Posterior vena cava (tissue), 2 donors: ENCODE measurements at regions not wholly inside any gene's neighbourhood (a gene's known extent, or its start where the extent isn't known, plus 50 kb on each side); places are given as distances from the start of the nearest gene placed in this dataset.

Experiments
- DNase-seq: peaks from one replicate; pipeline ENCODE4 v3.0.0-alpha.2; 2020; ENCODE audit warnings: low spot score
- intact Hi-C, 2 donors: fragments of 100-400 bp; cut with DNase I; formaldehyde crosslinking; loops; one replicate each; pipeline versions ENCODE4 v1.14.1 to v1.14.2; 2022 to 2023
- donor health status: DM: yes; HTN: yes; CAD: no.
- donor health status: DM: yes; HTN: yes; CAD: no.

DNA sequence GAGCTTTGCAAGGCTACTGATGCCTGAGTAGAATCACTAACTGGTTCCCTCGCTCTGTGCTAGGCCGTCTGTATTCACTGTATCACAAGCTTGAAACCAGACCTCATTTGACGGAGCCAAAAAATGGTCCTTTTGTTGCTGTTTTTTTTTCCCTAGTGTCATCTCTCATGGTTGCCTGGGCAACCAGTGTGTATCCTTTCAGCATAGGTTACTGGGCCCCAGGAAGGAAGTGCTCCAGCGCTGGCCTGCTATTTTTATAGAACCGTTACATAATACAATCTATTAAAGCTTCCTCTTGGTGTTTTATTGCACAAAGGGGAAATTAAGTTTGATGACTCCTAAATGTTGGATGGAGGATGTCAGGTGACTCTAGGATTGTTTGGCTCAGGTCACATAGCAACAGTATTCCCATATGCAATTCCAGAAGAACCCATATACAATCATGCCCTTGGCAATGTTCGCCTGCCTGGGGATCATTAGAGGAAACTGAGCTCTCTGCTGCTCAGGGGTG, 220.4 kb downstream of the SPRY1 start:
- intact Hi-C loops: no loop called here
- DNase-seq: peak; percentile 83

DNA sequence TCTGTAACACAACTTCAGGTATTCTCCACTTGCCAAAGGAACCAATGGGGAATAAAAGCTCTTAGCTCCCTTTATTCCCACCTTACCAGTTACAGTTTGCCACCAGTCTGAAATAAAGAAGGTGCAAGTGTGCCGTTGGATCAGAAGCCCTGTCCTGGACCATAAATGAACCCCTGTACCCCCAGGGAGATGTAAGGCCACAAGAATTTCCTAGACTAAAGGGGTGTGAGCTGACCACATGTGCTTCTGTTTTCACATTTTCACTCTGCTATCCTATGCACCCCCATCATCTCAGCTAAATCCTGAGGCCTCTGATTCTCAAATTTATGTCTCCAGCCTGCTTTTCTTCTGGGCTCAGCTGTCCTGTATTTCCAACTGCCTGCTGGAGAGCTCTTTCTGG, 221.2 kb downstream of the SPRY1 start:
- DNase-seq: no peak
- intact Hi-C loops: no loop called here

DNA sequence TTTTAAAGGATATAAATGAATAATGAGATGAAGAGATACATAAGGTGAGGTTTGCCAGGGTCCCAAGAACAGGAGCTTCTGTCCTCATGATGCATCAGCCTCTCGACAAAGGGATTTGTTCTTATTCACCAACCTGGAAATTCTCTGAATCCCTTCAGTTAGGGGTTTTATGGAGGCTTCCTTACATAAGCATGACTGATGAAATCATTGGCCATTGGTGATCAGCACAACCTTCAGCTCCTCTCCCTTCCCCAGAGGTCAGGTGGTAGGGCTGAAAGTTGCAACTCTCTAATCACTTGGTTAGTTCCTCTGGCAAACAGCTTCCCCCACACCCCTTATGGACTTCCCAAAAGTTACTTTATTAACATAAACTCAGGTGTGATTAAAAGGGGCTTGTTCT, 222.0 kb downstream of the SPRY1 start:
- intact Hi-C loops: no loop called here
- no peak for DNase-seq

DNA sequence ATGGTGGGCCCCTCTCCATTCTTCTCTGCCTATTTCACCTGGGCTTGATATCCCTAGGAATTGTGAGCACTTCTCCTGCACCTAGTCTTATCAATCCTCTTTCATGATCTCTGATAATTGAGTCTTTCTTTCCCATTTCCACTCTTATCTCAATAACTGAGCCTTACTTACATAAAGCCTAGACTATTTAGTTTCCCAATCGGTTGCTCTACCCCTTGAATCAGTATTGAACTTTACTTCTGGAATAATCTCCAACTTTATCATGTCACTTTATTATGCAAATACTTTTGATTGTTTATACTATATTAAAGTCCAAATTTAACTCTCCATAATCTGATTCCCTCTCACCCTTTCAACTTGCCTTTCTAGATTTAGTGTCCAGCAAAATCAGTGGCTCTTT, 222.7 kb downstream of the SPRY1 start:
- DNase-seq: no peak
- intact Hi-C loops: no loop called here

DNA sequence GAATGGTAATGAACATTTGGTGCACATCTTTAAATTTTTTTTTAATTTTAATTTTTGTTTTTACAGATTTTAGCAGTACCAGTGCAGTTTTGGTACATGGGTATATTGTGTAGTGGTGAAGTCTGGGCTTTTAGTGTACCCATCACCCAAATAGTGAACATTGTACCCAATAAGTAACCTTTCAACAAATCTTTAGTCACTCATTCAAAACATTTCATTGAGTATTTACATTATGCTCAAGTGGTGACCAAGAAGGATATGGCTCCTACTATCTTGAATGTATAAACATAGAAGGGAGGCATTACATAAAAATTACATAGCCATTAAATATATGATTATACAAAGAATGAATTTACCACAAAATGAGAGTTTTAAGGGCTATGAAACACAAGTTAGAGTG, 223.3 kb downstream of the SPRY1 start:
- intact Hi-C loops: no loop called here
- no peak for DNase-seq

DNA sequence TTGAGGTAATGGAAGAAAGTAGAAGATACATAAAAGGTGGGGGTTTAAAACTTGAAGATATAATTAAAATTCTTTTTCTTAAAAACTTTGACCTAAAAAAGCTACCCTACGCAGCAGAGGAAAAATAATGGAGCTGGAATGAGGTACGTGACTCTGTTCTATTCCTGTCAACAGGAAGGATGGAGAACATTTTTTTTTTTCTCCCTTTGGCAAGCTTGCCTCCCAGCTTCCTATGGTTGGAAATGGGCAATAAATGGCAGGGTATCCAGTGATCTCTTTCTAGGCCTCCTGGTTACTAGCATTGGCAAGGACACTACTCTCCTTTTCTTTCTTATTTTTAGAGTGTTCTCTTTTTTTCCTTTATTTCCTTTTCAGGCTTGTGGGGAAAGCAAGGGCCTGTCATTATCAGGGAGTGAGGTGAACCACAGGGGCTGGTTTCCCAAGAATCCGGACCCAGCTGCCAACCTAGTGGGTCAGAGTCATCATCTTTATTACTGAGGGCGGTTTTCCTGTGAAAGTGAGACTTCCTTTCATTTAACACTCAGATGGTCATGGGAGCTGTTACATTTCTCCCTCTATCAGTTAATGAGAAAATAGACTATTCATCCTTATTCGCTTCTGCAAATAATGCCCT, 224.6 kb downstream of the SPRY1 start:
- intact Hi-C loops: no loop called here
- DNase-seq: no peak

DNA sequence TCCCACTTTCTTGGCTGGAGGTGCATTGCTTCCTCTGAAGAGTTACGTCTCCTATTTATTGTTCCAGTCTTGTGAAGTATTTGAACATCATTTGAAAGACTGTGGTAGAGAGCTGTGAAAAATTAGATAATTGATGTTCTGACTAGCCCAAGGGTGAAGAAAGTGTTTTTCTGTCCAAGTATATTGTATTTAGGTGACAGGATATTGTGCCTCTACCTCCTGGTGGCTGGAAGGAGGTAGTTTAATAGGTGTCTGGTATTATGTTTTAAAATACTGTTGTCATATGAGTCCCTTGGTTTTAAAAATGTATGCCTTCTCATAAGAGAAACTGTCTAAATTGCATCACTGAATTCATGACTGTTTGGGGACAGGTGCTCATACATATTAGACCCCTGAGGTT, 226.0 kb downstream of the SPRY1 start:
- intact Hi-C loops: no loop called here
- DNase-seq: no peak

DNA sequence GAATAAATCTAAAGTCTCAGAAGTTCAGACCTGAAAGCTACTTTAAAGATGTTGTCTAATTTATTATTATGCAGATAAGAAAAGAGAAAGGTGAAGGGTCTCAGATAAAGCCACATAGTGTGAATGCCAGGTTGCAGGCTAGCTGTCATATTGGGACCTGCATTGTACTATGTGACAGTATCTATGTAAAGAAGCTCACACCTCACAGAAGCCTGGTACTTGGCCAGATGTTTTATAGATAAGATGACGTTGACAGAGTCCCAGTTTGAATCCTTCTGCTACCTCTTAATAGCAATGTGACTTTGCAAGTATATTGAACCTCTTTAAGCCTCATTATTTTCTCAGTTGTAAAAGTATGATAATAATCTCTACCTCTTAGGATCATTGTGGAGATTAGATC, 227.0 kb downstream of the SPRY1 start:
- intact Hi-C loops: no loop called here
- DNase-seq: no peak

DNA sequence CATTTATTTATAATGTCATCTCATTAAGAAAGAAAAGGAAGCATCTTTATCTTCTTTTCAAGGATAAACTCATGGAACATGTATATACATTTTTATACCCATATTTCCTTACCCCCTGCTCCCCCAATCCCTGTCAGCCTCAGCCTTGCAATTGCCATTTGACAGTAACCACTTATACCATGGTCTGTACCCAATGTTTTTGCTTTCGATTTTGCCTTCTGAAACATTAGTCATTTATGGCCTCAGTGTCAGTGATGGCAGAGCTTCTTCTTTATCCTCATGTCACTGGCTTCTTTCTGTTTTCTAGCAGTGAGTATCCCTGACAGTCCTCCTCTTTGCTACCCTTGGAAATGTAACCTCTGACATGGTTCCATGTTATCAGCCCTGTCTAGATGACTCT, 228.4 kb downstream of the SPRY1 start:
- intact Hi-C loops: no loop called here
- no peak for DNase-seq

DNA sequence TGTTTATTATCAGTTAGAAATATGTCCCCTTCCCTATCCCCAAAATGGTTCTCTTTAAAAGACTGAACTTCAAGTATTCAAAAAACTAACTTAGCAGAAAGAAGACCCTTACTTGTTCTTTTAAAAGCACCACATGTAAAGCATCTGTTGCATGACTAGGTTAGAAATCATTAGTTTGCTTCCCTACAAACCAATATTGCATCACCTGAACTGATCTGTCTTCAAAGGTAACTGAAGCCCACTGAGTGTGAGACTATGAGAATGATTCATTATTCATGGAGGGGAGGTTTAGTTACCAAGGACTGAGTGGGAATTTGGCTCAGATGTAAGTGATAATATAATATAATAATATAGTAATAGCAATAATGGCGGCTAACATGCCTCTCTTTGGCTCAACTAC, 231.7 kb downstream of the SPRY1 start:
- intact Hi-C loops: no loop called here
- DNase-seq: no peak

DNA sequence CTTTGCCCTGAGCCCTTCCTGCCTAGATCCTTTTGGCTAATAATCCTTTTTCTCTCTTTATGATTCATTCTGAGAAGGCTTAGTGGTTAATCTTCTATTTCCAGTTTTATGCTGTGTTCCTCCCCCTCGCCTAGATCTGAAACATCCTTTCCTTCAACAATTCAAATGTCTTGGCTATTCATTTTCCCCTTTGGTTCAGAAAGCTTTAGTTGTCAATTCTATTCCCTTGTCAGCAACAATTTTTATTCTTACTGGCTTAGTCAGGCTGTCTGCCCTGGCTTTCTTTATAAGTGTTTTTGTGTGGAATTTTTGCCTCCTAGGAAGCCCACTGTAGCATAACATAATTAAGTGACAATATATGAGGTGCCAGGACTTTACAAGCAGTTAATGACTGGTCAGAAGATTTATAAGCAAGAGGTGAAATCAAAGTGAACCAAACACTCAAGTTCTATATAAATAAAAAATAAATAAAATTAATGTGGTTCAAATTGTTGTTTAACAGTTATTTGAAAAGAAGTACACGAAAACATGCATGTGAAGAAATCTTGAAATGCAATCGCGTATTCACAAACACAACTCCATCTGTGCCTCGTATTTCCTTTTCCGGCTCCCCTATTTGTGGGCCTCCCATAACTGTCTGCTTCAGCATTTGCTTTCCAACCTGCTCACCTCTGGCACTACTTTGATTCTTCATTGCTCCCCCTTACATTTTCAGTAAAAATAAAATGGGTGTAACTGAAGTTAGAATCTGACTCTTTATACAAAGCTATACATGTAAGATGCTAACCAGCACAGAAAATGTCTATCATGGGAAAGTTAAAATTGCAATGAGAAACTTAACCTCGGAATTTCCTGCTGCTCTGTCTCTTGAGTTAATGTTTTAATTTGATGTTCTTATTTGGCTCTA, 235.4 kb downstream of the SPRY1 start:
- intact Hi-C loops: no loop called here
- DNase-seq: no peak

DNA sequence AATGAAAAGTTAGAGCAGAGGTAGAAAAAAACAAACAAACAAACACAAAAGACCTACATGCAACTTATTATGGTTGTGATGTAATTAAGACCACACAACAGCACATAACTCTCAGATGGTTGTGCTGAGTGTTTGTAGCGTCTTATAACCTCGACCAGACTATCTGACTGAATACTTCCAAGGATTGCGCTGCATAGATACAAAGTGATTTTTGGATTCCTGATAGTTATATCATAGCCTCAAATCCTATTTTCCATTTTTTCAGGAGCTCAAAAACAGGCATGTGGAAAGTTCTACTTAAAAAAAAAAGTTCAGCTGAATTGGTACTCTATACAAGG, 236.1 kb downstream of the SPRY1 start:
- DNase-seq: no peak
- intact Hi-C loops: no loop called here

DNA sequence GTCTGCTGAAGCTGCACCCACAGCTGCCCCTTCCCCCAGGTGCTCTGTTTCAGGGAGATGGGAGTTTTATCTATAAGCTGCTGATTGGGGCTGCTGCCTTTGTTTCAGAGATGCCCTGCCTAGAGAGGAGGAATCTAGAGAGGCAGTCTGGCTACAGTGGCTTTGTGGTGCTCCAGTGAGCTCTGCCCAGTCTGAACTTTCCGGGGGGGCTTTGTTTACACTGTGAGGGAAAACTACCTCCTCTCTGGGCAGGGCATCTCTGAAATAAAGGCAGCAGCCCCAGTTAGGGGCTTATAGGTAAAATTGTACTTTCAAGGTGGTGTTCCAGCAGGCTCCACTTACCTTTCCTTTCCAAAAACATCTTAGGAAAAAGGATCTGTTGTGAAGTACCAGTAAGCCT, 242.2 kb downstream of the SPRY1 start:
- DNase-seq: no peak
- intact Hi-C loops: no loop called here

DNA sequence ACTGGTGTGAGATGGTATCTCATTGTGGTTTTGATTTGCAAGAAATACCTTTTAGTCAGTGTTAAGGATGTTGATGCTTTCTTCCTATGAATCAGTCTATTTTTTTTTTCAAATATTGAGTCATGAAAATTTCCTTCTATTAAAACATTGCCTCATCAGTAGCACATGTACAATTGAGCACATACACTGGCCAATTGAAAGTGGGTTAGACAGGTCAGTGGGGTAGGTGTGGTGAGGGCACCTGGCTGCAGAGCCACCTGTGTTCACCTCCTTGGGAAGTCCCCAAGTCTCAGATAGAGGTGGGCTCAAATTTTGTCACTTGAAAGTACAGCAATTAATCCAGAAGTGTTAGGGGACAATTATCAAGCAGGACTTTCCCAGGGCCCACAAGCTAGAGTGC, 243.7 kb downstream of the SPRY1 start:
- intact Hi-C loops: no loop called here
- no peak for DNase-seq

DNA sequence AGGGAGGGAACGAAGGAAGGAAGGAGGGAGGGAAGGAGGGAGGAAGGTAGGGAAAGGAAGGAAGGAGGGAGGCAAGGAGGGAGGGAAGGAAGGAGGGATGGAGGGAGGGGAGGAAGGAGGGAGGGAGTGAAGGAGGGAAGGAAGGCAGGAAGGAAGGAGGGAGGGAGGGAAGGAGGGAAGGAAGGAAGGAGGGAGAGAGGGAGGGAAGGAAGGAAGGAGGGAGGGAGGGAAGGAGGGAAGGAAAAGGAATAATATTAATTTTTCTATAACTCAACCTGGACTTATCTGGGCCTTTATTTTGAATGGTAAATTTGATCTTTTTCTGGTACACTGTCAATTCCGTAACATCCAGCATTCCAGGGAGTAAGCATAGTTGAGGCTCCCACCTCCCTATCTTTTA, 244.2 kb downstream of the SPRY1 start:
- intact Hi-C loops: no loop called here

DNA sequence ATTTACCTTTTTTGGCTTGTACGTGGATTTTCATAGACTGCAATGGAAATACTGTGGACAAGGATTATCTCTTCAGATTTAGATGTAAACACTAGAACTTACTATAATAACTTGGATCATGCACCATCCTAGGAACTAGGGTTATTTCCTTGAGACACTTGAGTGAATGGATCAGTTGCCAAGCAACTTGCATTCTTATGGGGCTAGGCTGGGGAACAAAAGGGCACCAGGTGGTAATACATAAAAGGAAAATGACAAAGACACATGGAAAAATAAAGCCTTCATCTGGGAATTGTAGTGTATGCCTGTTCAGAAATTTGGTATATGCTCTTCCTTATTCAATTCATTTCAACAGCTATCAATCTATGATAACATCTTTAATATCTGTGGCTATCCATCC, 247.1 kb downstream of the SPRY1 start:
- intact Hi-C loops: no loop called here
- DNase-seq: no peak

More for the DNA sequence above, 244.2 kb downstream of the SPRY1 start:
- no peak for DNase-seq

DNA sequence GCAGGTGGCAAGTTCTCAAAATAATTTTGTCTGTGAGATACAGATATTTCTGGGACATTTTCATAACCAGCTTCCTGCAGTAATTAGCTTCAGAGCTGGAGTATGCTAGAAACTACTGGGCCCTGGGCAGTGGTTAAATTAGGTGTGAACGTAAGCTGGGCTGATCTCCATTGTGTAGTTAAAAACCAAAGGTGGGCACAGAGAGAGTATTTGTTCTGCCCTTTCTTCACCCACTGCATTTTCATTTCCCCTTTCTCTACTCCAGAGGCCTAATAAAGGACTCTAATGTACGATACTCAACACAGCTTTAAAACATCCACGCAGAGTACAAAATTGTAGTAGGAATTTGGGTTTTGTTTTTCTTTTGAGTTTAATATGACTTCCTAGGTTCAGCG, 252.7 kb downstream of the SPRY1 start:
- intact Hi-C loops: no loop called here
- no peak for DNase-seq

DNA sequence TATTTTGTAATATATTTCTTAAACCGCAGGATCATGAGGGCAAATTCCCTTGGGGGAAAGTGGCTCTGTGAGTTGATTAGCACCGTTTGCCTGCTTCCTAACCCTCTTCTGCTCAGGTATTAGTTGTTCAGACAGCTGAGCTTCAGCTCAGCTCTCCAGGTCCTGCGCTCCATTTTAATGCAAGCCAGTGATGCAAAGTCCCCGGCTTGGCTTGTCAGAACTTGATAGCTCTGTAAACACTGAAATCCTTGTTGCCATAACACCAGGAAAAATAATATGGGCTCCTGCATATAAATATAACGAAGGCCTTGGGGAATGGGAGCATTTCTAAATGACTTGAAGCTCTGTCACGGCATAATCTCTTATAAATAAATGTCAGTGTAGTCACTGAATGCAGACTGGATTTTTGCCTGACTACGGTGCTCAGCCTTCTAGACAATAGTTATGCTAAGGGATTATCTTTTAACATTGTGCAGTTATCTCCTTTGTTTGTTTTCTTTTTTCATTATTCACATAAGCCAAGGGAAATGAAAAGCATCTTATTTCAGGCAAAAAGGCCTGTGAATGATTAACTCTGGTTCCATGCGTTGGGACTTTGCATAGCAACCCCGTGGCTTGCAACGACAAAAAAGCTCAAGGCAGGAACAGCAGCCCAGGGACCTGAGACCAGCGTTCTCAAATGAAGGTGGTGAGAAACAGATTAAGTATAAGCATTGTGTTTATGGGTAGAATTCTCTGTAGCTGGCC, 253.2 kb downstream of the SPRY1 start:
- intact Hi-C loops: no loop called here
- no peak for DNase-seq

DNA sequence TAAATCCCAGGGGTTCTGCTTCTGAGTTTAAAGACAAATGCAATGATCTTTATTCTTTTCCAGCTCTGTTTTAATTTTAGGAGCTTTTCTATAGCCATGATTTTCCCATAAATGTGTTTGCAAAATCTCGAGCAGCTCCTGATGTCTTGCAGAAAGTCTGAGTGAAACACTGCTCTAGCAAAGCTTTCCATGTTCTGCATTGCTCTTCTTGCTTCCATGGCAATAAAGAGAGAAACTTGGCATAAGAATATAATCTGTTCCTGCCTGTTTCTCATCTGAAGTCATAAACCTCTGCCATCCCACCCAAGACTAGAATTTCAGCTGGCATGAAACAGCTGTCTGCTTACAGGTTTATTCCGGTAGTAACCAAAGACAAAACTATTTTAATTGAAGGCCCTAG, 254.5 kb downstream of the SPRY1 start:
- intact Hi-C loops: no loop called here
- DNase-seq: no peak

DNA sequence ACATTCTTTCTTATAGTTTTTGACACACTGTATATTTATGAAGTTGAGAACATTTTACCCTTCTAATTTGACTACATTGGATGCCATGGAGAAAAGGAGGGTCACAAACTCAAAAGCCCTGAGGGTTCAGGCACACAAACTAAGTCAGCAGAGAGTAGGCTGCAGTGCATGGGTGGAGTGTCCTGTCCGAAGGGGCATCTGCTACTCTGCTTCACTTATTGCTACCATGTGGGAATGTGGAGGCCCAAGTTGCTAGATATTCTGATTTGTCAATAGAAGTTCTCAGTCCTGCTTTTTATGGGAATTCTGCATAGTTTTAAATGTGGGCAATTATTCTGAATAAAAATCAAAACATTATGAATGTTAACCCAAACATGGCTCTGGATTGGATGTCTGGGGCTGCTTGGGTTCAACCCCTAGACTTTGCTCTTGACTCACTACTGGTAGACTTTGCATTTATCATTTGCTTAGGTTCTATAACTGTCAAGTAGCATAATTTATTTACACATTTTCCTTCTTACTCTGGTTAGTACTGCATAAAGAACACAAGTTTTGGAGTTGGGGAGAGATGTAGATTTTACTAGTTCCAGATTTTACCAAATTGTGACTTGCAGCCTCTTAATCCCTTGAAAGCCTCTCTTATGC, 255.1 kb downstream of the SPRY1 start:
- DNase-seq: no peak
- intact Hi-C loops: no loop called here
